Left lobe of liver (tissue), 2 donors: ENCODE measurements at regions not wholly inside any gene's neighbourhood (a gene's known extent, or its start where the extent isn't known, plus 50 kb on each side); places are given as distances from the start of the nearest gene placed in this dataset.
A peak's percentile ranks its signal among the peaks of the same experiment; 100 is the strongest.

ENCODE experiments used
- ATAC-seq: fragments of 200-7000 bp; cut with Tn5 transposase; one replicate; pipeline ENCODE4 v1.9.1; 2020; ENCODE audit warnings: mild to moderate bottlenecking, moderate library complexity
- DNase-seq: peaks from one replicate; pipeline ENCODE4 v3.0.0-alpha.2; 2020; ENCODE audit warnings: low spot score
- donor health status: DM: no; HTN: no; CAD: no; lungs with moderate emphysema.
- donor health status: DM: no; HTN: yes; CAD: no.

DNA sequence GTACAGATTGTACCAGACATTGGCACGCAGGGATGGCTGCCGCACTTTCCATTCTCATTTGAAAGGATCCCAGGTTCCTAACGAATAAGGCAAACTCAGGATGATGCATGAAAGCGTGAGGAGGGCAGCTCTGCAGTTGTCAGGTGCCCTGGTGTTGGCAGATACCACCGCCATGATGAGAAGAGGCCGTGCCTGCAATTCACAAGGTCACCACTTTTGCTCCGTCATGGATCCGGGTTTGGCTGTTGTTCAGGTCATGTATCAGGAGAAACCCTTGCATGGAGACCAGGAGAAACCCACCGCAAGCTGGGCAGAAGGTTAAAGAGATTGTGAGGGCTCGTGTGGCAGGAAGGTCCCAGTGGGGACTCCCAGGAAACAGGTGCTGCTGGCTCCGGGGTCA, 233.2 kb downstream of the KLF6 start:
- ATAC-seq (no peak), DNase-seq (no peak)

DNA sequence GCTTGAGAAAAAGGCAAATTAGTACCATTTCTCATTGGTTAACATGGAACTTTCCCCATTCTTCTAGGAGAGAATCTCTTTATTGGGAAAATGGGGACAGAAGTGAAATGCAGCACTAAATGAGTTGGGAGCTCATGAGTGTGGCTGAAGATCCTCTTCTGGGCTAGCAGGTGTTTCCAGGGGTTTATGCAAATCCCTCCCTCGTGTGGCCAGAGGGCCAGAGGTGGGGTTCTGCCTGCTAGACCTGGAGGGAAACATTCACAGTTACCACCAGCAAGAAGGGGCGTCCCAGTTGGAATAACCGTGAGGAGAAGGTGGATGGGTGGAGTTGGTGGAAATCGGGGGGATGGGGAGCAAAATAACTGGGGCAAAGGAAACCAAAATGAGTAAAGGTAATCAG, 235.9 kb downstream of the KLF6 start:
- DNase-seq = no peak
- no peak for ATAC-seq

- no peak for ATAC-seq
- no peak for DNase-seq
These were observed 236.3 kb downstream of the KLF6 start for GRCh38 chr10:3548702-3549101.

DNA sequence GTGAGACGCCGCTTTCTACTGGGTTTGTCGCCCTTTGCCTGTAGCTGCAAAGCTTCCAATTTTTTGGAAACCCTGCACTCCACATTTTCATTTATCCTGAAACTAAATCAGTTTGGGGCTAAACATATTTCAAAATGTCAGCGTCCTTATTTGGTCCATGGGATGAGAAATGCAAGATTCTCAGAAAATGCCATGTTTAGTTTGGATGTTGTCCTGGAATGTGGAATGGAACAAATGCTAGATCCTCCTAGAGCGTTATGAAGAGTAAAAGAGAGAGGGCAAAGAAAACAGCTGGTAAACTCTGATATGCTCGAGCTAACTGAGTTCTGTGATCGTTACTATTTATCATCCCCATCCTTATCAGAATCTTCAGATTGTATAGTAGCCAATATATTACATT, 236.9 kb downstream of the KLF6 start:
- ATAC-seq (no peak), DNase-seq (no peak)

GRCh38 chr10:3544561-3544960, 240.4 kb downstream of the KLF6 start:
- ATAC-seq (no peak), DNase-seq (no peak)

GRCh38 chr10:3542185-3542611, 242.8 kb downstream of the KLF6 start:
- no peak for ATAC-seq

DNA sequence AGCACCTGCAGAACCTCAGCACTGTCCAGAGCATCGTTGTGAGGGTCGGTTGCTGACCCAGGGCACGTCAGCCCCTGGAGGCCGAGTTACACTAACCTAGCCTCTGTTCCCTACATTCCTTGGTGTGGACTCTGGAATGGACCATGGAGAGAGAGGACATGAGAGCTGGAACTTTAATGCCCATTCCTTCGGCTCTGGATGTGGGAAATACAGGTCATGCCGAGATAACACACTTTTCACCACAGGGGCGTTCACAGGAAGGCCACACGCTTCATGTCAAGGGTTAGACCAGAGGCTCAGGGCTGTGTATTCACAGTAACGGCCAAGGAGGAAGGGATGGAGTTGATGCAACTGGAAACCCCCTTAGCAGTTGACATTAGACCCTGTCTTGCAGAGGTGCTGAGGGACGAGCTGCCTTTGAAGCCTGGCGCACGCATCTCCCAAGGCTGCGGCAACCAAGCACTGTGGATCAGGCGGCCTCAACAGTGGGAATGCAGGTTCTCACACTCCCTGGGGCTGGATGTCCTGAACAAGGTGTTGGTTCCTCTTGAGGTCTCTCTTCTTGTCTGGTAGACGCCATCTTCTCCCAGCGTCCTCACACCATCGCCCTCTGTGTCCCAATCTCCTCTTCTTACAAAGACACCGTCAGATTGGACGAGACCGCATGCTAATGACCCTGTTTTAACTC, 245.2 kb downstream of the KLF6 start:
- ATAC-seq (no peak), DNase-seq (no peak)

More at GRCh38 chr10:3542185-3542611, 242.8 kb downstream of the KLF6 start:
- no peak for DNase-seq

GRCh38 chr10:3538656-3539531, 246.1 kb downstream of the KLF6 start:
- ATAC-seq (peak; percentile 40), DNase-seq (no peak)

DNA sequence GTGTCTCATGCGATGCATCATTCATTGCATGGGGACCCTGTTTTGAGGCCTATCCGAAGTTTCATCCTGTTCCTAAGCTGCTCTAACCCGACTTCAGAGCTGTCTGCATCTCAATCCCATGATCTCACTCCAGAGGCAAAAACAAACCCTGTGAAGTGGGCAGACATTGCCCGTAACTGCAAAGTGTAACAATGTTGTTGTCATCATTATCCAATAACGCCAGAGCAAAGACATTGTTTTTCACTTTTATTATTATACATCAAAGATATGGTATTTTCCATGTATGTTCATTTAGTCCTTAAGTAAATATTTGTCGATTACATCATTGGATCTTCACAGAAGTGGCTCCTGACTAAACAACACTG, 246.7 kb downstream of the KLF6 start:
- ATAC-seq (no peak), DNase-seq (no peak)

DNA sequence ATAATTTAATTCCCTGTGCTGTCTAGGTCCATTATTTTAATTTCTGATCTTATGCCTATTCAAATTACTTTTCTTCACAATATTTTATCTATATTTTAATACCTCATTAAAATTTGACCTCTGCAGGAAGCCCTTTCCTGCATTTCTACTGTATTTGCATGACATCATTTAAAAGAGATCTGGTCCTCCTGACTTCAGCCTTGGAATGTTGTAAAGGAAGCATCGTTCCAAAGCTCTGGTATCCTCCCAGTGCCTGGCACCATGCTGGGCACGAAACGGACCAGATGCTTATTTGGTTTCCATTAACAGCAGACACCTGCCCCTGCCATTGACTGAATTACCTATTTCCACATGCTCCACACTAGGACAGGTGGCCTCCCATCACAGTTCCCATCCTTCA, 247.5 kb downstream of the KLF6 start:
- no peak for DNase-seq
- no peak for ATAC-seq

DNA sequence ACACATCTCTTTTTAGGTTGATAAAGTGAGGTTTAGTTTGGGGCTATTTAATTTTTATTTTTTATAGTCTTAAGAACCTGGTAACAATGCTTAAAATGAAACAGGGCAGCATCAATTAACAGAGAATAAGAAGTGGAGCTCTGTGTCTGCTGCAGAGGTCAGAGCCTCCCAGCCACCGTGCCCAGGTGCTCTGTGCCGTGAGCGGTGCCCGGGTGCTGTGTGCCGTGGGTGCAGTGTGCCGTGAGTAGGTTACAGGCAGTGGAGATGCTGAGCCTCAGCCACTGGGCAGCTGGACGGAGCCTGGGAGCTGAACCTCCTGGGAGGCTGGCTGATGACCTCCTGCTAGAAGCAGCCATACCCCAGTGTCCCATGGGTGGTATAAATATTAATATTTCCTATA, 250.0 kb downstream of the KLF6 start:
- DNase-seq (no peak), ATAC-seq (no peak)

GRCh38 chr10:3534433-3534832, 250.6 kb downstream of the KLF6 start:
- no peak for ATAC-seq
- DNase-seq = no peak

DNA sequence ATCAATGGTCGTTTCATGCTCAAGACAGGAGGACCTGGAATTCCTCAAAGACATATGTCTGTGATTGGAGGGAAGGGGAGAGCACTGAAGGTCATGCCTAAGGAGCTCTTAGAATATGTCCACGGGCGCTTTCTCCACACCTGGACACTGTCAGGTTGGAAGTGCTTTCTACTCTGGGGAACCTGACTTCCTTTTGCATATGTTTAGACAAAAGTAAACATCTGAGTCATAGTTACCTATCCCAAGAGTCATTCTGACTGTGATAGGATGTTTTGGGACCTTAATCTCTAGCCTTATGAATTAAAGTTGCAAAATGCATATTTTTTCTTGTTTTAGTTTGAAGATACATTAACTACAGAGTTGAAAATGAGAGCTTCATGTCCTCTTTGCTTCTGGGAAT, 251.7 kb downstream of the KLF6 start:
- DNase-seq (no peak), ATAC-seq (no peak)

DNA sequence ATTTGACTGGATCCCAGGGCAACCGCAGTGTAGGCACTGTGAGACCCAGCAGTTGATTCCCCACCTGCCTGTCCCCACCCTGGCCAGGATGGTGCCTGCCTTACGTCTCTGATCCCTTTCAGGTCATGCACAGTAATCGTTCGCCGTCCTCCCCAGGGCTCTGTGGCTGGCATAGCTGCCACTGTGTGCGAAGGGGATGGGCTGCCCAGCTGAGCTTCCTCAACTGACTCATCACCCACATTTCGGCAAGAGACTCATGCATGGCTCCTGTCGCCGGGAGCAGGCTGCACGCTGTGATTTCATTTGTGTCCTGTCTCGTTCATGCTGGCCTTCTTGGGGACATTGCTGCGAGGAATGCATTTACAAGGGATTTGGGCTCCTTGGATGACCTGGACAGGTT, 252.4 kb downstream of the KLF6 start:
- DNase-seq (no peak), ATAC-seq (no peak)

DNA sequence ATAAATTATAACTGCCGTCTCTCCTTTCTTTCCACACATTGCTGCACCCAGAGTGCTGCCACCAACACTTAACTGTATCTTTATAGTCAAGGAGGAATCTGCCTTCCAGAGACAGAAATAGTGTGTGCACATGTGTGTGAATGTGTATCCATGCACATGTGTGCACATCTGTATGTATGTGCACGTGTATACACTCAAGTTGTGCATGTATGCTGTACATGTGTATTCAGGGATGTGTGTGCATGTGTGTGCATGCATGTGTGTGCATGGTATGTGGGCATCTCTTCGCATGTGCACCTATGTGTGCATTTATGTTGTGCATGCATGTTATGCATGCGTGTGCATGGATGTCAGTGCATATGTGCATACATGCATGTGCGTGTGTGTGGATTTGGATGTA, 253.3 kb downstream of the KLF6 start:
- no peak for ATAC-seq
- no peak for DNase-seq

- DNase-seq (no peak), ATAC-seq (no peak)
These were observed 254.0 kb downstream of the KLF6 start for GRCh38 chr10:3530783-3531645.

DNA sequence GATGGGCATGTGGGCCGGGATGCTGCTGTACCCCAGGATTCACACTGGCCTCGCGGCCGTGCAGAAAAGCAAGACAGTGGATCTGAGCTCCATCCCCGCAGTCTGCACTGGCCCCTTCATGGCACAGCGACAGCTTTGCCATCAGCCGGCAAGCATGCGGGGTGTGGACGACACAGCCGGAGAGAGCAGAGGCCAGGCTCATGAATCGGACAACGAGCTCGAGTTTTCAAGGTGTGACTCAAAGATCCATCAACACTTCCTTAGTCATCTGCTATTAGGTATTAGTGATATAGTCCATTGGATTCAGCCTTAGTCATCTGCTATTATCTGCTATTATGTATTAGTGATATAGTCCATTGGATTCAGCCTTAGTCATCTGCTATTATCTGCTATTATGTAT, 254.7 kb downstream of the KLF6 start:
- no peak for ATAC-seq
- no peak for DNase-seq

- no peak for ATAC-seq
- no peak for DNase-seq
These were observed 255.3 kb downstream of the KLF6 start for GRCh38 chr10:3529691-3530090.

DNA sequence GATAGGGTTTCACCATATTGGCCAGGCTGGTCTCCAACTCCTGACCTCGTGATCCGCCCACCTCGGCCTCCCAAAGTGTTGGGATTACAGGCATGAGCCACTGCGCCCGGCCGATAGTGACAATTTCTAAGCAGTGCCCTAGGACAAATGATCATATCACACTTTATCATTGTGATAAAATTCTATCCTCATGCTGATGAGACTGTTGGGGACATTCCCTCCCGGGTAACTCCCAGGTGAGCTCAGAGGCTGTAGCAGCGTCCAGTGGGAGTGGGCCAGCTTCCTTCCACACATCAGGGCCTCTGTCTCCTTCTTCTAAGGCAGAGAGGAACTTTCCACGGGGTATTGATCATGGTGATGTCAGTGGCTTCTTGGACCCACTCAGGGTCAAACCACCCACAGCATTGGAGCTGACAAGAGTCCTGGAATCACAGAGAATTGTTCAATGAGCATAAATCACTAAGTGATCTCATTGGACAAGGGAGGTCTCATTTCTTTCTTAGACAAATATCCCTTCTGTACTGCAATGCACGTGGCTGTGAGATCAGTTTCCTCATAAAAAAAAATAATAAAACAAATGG, 256.1 kb downstream of the KLF6 start:
- no peak for ATAC-seq
- no peak for DNase-seq

DNA sequence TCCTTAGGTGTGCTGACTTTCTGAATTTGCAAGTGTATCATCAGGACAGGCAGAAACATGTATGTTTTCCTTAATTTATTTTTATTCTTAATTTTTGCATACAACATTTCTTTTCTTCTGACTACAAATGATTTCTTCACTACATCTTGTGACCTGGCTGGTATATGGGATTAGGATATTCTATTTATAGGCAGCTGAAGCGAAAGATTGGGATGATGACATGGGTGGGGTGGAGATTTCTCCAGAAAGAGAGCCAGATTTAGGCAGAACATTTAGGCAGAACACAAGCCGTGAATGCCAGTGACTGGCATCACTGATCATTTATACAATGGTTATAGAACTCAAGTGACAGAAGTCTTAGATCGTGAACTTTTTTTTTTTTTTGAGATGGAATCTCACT, 256.7 kb downstream of the KLF6 start:
- ATAC-seq (no peak), DNase-seq (no peak)

GRCh38 chr10:3527869-3528268, 257.1 kb downstream of the KLF6 start:
- DNase-seq (no peak), ATAC-seq (no peak)
